ENCODE measurements at regions not wholly inside any gene's neighbourhood (a gene's known extent, or its start where the extent isn't known, plus 50 kb on each side); places are given as distances from the start of the nearest gene placed in this dataset.

DNA sequence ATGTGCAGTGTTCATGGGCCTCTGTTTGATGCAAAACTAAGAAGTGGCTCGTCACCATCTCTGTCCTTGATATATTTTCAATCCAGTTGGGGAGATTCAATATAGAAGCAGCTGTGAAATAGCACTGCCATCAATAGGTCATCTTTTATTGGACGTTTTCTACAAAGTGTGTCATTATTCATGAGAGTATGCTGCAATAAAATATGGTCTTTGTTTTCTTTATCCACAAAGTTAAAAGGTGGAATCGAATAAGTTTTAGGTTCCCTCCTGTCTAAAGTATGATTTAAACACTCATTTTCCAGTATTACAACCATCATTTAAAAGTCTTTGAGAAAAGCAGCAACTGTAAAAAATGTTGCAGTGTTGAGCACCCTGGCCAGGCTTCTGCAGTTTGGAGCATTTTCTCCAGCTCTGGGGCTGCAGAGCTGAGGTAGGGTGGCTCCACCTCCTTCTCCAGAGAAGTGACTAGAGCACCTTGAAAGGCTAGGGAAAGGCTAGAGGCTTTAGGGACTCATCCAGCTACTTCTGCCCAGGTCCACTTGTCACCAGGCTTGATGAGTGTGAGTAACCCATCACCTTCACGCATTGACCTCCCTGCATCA, 56.5 kb upstream of the DNAH14 start:
- TF ChIP-seq CTCF (IDR thresholded peaks at IDR 0.05; ENCODE audit: low read depth, low read length), result no peak
- H3K27ac ChIP-seq (ENCODE audit: low read depth, low read length), result no peak overlapping the region
- no peaks in the 10 kb centered on the region for H3K9me3 ChIP-seq (ENCODE audit: control insufficient read depth, insufficient read depth, low read length)
- DNase-seq (ENCODE audit: low read depth, low spot score), result no peak
- H3K4me3 ChIP-seq (ENCODE audit: low read depth, low read length), result no peak overlapping the region
- POLR2A ChIA-PET, result interaction anchor here (1.4 kb wide), 1 partner anchor 11 kb away, joined by 6 read pairs; no protein-coding TSS in a partner anchor
- CTCF ChIA-PET, result interaction anchor here (1.0 to 2.3 kb wide), 5 partner anchors 21 to 360 kb away, joined by 3 to 11 read pairs (median 8); no protein-coding TSS in a partner anchor
- H3K27me3 ChIP-seq (ENCODE audit: control insufficient read depth, insufficient read depth, low read length), result peaks cover 21% of the 10 kb centered on the region

- Histone ChIP-seq H3K27ac (ENCODE audit: low read depth, low read length) (no peak overlapping the region), H3K4me3 (ENCODE audit: low read depth, low read length) (no peak overlapping the region), H3K27me3 (ENCODE audit: control insufficient read depth, insufficient read depth, low read length) (peaks cover 19% of the 10 kb centered on the region), H3K9me3 (ENCODE audit: control insufficient read depth, insufficient read depth, low read length) (no peaks in the 10 kb centered on the region)
- DNase-seq (ENCODE audit: low read depth, low spot score), result no peak
- TF ChIP-seq CTCF (IDR thresholded peaks at IDR 0.05; ENCODE audit: low read depth, low read length), result no peak
- POLR2A ChIA-PET, result interaction anchor here (0.7 to 1.4 kb wide), 2 partner anchors 11 to 439 kb away, joined by 3 to 6 read pairs; partner anchors contain the start of gene WDR26
- CTCF ChIA-PET, result interaction anchor here (1.0 to 2.3 kb wide), 6 partner anchors 21 to 361 kb away, joined by 3 to 11 read pairs (median 7); no protein-coding TSS in a partner anchor
Measured at GRCh38 chr1:224873434-224874369, 55.8 kb upstream of the DNAH14 start.

GRCh38 chr1:224874775-224875174, 54.7 kb upstream of the DNAH14 start:
- CTCF ChIA-PET, result interaction anchor here (1.0 to 2.3 kb wide), 4 partner anchors 20 to 231 kb away, joined by 3 to 11 read pairs (median 6); no protein-coding TSS in a partner anchor
- no peak for TF ChIP-seq CTCF (IDR thresholded peaks at IDR 0.05; ENCODE audit: low read depth, low read length)
- POLR2A ChIA-PET, result no interaction called here
- peaks cover 17% of the 10 kb centered on the region for H3K27me3 ChIP-seq (ENCODE audit: control insufficient read depth, insufficient read depth, low read length)
- no peak overlapping the region for H3K4me3 ChIP-seq (ENCODE audit: low read depth, low read length)
- DNase-seq (ENCODE audit: low read depth, low spot score), result no peak
- no peaks in the 10 kb centered on the region for H3K9me3 ChIP-seq (ENCODE audit: control insufficient read depth, insufficient read depth, low read length)
- no peak overlapping the region for H3K27ac ChIP-seq (ENCODE audit: low read depth, low read length)

DNA sequence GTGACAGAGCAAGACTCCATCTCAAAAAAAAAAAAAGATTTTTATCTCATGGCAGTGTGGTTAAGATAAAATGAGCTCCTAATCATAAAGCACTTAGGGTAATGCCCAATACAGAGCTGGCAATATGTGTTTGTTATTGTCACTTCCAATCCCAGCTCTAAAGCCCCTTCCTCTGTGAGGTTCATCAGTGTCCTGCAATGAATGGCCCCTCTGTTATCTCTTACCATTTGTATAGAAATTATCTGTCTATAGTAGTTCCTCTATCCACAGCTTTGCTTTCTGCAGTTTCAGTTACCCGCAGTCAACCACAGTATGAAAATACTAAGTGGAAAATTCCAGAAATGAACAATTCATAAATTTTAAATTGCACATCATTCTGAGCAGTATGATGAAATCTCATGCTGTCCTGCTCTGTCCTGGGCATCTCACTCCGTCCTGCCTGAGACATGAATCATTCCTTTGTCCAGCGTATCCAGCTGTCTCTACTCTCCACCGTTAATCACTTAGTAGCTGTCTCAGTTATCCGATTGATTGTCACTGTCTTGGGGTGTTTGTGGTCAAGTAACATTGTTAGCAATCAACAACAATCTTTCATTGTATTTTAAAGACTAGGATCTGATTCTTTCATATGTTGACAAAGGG, 50.2 kb upstream of the DNAH14 start:
- TF ChIP-seq CTCF (IDR thresholded peaks at IDR 0.05; ENCODE audit: low read depth, low read length), result no peak
- no peak overlapping the region for H3K4me3 ChIP-seq (ENCODE audit: low read depth, low read length)
- DNase-seq (ENCODE audit: low read depth, low spot score), result no peak
- peaks cover 10% of the 10 kb centered on the region for H3K27me3 ChIP-seq (ENCODE audit: control insufficient read depth, insufficient read depth, low read length)
- H3K9me3 ChIP-seq (ENCODE audit: control insufficient read depth, insufficient read depth, low read length), result no peaks in the 10 kb centered on the region
- ChIA-PET POLR2A (interaction anchor here (0.6 to 0.7 kb wide), 2 partner anchors 15 to 167 kb away, joined by 3 to 5 read pairs; no protein-coding TSS in a partner anchor), CTCF (interaction anchor here (0.6 to 3.9 kb wide), 6 partner anchors 16 to 765 kb away, joined by 3 to 22 read pairs (median 4); no protein-coding TSS in a partner anchor)
- no peak overlapping the region for H3K27ac ChIP-seq (ENCODE audit: low read depth, low read length)

Data from AG04450 (cell line).